HG03378 (cell line): ENCODE measurements at regions not wholly inside any gene's neighbourhood (a gene's known extent, or its start where the extent isn't known, plus 50 kb on each side); places are given as distances from the start of the nearest gene placed in this dataset.
"Not testable (repeated sequence)": the region's sequence is repeated elsewhere in the genome, so short reads cannot be mapped to it uniquely, and the experiment has no call there.

Experiments
- ATAC-seq: cut with Tn5 transposase; IDR thresholded peaks from one replicate; pipeline ENCODE4 v1.9.1; 2021; ENCODE audit warnings: mild to moderate bottlenecking, moderate library complexity; ENCODE audit not compliant: unreplicated experiment

DNA sequence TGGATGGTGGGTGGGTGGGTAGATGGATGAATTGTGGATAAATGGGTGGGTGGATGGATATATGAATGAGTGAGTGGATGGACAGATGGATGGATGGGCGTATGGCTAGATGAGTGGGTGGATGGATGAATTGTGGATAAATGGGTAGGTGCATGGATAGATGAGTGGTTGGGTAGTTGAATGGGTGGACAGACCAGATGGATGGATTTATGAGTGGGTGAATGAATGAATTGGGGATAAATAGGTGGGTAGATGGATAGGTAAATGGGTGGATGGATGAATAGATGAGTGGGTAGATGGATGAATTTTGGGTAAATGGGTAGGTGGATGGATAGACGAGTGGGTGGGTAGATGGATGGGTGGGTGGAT is 108.7 kb downstream of the NPIPB11 start:
- not testable (repeated sequence) for ATAC-seq

DNA sequence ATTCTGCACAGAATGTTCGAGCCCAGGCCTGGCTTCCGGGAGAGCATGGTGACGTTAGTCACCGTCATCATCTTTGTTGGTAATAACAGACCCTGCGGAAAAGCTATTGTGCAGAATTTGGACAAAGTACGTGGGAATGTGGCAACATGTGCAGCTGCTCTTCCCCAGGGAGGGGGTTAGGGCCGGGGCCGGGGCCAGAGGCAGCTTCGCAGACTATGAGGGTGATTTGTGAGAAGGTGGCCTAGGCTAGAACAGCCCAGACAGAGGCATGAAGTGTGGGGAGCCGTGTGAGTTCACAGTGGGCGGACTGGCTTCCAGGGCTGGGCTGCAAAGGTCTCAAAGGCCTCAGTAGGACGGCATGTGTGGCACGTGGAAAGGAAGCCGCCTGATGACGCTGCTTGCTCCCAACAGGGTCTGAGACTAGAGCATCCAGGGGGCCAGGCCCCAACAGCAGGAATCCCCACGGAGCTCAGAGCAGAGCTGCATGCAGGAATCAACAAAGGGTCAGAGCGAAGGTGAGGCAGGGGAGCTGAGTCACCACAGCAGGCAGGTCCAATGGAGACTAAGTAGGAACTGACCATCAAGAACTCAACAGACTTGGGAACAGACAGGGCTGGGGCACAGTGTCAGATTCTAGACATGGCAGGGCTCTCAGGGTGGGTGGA is 109.2 kb downstream of the NPIPB11 start:
- ATAC-seq, result not testable (repeated sequence)

DNA sequence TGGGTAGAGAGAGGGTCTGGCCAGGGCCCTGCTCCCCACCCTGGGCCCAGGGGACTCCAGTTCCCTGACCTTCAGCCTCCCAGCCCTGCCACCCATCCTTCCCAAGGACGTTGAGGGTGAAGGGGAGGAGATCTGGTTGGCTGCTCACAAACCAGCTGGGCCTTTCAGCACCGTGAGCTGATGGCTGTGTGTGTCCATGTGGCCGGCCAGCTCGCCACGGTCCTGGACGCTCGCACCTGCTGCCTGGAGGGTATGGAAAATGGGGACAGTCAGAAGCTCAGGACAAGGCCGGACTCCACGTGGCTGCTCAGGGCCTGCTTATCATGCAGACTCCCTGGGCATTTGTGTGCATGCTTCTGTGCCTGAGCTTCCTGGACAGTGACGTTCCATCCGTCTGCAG is 110.3 kb downstream of the NPIPB11 start:
- not testable (repeated sequence) for ATAC-seq

DNA sequence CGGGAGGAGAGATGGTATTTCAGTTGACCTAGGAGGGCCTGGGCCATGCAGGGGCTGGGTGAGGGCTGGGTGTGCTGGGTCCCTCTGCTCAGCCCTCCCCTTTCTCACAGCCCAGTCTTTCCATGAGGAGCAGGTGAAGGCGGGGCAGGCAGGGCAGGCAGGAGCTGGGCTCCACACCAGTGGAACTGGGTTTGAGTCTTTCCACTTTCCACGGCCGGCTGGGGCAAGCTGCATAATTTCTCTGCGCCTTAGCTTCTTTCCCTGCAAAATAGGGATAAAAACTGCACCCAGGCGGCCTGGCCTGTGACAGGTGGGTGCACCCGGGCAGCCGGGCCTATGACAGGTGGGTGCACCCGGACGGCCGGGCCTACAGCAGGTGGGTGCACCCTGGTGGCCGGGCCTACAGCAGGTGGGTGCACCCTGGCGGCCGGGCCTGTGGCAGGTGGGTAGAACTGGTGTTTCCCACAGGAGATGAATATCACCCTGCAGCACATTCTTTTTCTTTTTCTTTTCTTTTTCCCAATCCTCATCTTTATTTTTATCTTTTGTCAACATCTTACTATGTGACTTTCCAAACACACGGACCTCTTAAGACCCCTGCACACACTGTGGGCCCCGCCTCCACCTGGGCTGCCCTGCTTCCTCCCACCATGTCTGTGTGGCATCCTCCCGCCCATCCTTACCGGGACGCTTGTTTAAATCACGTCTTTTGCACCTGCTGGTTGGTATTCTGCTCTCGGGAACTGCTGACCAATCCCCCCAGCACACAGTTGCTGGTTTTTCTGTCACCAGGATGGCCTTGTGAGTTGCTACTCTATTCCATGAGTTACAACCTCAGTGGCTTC is 111.3 kb downstream of the NPIPB11 start:
- ATAC-seq, result not testable (repeated sequence)

DNA sequence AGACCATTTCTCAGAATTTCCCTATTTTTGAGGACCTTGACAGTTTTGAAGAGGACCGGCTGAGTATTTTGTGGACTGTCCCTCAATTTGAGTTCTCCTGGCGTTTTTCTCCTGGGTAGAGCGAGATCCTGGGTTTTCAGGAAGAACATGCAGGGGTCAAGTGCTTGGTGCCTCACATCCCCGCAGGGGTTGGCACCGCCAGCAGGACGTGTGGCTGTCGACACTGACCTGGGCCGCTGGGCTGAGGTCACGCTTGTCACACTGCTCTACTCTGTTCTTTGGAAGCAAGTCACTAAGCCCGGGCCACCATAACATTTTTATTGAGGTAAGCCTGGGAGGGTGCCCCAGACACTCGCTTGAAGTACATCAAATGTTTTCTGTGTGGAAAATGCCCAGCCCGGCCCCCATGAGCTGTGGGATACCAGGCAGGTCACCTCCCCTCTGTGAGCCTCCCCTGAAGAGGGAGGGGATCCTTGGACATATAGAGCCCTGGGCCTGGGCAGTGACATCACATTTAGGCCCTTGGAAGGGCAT is 112.0 kb downstream of the NPIPB11 start:
- ATAC-seq, result not testable (repeated sequence)

DNA sequence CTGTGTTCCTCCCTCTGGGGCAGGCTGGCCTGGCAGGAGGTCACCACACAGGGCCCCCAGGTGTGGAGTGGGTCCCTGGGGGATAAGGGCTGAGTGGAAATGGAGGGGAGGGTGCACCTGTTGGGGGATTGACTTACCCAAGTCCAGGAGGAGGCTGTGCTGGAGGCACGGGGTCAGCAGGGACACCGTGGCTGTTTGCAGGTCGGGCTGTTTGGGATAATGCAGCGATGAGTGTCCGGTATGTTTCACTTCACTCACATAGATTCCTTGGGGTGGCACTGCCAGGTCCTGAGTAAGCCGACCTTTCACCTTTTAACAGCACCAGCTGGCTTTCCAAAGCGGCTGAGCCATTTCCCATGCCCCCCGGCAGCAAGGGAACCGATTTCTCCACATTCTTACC is 113.0 kb downstream of the NPIPB11 start:
- not testable (repeated sequence) for ATAC-seq

DNA sequence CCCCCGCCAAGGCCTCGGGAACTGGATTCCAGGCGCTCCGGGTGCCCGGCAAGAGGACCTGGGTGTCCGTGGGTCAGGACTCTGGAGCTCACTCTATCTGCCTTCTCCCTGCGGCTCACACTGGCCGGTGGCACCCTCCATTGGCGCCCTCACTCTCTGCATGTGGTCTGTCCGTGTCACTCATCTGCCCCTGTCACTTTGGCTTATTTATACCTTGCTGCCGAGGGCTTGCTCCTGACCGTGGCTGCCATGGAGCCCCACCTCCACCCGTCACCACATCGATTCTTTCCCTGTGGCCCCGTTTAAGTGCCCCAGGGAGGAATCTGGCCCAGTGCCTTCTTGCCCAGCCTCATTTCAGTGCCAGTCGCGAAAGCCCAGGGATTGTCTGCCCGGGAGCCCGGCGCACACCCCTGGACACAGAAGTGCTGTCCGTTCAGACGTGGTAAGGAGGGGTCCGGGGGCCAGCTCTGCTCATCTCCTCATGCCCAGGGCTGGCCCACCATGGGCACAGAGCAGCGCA is 113.5 kb downstream of the NPIPB11 start:
- not testable (repeated sequence) for ATAC-seq

DNA sequence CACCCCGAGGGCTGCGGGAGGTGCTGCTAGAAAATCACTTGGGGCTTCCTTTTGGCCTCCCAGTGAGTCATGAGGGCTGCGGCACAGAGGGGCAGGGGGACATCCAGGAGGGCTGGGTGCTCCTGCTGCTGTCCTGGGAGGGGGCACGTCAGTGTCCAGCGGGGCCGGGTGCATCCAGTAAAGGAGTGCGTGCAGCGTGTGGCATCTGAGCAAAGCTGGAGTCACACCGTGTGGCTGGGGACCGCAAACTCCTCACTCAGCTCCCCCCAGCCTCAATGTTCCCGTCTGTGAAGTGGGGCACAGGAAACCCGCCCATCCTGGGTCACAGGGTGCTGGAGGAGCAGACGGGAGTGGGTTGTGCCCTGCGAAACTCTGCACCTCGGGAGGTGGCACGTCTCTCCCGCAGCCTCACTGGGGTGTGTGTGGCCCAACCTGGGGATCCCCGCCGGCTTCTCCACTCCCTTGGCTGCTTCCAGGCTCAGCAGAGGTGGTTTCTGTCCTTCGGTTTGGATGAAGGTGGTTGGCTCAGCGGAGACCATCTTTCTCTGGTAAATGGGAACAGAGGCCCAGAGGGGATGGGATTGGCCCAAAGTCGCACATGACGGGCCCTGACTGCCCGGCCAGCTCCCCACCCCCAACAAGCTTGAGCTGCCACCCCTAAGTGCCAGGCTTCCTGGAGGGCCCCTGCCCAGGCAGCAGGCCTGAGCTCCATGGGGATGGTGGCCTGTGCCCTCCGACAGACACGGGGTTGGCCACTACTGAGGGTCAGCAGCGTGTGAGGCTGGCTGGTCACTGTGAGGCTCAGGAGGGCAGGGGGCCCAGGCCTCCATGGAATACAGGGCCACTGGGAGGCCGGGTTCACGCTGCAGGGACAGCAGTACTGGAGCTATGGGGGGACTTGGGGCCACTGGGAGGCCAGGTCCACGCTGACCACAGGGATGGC is 114.9 kb downstream of the NPIPB11 start:
- ATAC-seq, result not testable (repeated sequence)

DNA sequence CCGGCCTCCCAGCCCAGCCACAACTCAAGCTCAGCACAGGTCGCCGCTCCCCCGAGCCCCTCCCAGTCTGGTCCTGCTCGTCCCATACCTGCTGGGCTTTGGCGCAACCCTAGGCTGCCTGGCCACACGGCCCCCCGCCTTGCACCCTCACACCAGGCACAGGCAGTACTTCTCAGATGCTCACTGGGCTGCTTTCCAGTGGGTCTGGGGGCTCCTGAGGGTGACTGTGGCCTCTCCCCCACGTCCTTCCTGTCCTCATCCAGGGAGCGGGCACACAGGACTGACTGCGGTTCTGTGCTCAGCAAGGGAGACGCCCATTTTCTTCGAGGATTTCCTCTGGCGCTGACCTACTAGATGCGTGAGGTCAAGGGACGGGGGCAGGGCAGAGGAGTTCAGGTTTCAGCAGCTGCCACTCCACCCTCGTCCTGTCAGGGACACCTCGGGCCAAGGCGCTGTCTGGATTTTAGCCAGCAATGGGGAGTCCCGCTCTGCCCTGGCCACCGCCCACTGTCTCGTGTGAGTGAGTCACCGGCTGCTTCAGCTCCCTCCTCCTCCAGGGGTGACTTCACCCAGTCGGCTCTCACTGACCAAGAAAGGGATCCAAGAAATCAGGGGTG is 115.8 kb downstream of the NPIPB11 start:
- ATAC-seq, result peak; percentile 70

DNA sequence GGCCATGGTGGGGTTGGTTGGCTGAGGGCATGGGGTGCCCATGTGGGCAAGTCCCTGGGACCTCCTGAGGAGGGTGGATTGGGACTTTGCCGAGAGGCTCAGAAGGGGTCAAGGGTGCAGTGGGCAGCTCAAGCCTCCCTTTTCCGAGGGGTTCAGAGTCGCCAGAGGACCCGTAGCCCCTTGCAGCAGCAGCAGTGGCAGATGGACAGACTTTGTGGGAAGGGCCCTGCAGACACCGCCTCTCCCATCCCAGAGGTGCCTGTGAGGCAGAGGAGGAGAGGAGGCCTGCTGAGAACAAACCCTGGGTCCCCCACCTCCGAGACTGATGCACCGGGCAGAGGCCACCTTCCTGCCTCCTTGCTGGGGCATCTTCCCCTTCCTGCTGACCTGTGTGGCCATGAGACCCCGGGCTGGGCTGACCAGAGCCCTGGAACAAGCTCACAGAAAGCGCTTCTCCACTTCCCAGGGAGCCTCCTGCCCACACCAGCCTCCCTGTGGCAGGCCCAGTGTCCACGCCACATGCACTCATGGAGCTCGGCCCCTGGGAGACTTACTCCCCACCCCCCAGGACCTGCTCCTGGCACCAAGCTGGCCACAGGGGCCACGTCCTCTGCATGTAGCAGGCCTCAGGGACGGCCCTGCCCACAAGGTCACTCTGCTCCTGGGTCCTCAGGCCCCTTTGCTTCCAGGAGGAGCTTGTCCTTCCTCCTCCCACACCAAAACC is 116.8 kb downstream of the NPIPB11 start:
- ATAC-seq, result not testable (repeated sequence)

DNA sequence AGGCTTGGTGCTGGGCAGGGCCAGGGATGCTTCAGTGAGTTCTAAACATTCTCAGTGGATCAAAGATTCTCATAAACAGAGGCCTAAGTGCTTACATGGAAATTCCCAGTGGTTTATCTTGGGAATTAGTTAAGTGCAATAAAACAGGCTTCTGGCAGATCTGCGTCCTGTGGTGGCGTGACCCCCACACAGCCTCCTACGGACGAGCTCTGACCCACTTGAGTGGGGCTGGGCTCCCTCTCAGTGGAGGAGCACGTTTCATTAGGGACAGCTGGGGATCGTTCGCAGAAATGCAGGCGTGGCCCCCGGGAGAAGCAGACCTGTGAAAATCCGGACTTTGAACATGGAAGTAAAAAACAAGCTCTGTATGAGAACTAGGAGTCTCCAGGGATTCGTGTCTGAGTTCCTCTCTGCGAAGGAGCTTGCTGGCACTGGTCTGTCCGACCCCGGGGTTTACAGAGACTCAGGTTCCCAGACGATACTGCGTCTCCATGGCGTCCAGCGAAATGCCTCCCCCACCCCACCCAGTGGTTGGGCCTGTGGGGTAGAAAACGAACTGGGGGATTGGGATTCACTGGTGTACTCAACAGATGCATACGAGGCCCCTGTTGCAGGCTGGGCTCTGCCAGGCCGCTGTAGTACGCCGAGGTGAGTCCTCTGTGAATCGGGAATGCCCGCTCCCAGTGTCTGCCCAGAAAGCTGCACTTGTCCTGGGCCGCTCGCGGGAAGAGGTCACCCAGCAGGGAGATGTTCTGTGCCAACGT is 117.6 kb downstream of the NPIPB11 start:
- not testable (repeated sequence) for ATAC-seq

DNA sequence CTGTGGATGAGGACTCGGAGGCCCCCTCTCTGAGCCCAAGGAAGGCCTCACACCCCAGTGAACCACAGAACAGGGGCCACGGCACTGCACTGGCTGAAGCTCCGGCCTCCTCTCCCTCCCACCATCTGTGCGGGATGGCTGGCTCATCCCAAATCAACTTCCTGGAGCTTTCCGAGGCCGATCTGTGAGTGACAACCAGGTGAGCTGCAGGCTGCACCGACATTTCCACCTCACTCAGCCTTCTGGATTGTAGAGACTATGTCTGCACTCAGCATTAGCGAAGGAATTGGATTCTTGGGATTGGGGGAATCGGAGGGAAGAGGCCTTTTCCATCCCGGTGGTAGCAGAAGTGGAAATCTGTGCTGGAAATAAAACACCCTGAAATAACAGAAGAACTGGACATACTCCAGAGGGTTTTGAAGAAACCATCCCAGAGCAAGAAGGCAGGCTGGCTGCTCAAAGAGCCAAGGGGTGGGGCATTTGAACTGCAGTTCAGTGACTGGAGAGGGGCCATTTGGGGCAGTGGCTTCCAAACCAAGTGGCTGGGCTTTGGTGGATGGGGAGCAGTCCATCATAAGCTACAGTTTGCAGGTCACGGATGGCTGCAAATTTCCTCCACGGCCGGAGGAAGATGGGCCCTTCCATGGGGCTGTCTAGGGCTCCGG is 118.5 kb downstream of the NPIPB11 start:
- not testable (repeated sequence) for ATAC-seq

DNA sequence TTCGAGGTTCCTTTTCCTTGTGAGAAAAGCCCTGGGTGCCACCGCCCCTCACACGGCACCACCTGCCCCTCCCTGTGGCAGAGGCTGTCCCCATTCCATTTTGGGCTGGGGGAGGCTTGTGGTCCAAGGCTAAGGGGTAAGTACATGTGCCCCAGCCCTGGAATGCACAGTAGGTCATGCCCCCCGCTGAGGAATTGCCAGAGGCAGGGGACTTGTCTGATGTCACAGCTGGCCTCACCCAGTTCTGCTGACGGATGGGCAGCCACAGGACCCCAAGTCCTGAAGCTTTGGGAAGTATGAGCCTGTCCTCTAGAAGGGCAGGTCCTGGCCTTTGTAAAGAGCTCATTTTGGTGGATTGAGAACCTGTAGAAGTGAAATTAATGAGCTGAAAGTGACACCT is 119.3 kb downstream of the NPIPB11 start:
- not testable (repeated sequence) for ATAC-seq

DNA sequence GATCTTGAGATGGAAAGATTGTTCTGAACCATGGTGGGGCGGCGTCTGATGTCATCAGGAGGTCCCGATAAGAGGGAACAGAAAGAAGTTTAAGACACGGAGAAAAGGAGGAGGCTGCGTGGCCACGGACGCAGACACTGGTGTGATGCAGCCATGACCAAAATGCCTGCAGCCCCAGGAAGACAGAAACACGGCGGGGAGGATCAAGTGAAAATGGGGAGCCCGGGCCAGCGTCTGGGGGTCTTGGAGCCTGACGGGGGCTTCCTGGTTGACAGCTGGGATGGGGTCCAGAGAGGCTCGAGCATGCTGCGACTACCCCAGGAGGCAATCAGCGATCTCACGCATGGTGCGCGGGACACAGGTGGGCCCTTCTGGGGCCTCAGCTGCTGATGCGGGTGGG is 119.7 kb downstream of the NPIPB11 start:
- ATAC-seq, result not testable (repeated sequence)

DNA sequence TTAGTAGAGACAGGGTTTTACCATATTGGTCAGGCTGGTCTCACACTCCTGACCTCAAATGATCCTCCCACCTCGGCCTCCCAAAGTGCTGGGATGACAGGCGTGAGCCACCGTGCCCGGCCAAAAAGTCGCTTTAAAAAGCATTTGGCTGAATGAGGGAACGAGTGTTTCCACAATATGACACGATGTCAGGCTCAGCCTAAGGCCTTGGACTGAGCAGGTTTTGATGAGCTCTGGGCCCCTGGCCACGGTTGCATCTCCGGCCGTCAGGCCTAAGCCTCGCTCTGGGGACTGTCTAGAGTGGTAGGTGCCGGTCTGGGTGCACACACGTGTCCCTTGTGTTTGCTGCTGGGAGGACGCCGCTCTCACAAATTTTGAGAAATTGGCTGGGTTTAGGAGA is 120.3 kb downstream of the NPIPB11 start:
- not testable (repeated sequence) for ATAC-seq

DNA sequence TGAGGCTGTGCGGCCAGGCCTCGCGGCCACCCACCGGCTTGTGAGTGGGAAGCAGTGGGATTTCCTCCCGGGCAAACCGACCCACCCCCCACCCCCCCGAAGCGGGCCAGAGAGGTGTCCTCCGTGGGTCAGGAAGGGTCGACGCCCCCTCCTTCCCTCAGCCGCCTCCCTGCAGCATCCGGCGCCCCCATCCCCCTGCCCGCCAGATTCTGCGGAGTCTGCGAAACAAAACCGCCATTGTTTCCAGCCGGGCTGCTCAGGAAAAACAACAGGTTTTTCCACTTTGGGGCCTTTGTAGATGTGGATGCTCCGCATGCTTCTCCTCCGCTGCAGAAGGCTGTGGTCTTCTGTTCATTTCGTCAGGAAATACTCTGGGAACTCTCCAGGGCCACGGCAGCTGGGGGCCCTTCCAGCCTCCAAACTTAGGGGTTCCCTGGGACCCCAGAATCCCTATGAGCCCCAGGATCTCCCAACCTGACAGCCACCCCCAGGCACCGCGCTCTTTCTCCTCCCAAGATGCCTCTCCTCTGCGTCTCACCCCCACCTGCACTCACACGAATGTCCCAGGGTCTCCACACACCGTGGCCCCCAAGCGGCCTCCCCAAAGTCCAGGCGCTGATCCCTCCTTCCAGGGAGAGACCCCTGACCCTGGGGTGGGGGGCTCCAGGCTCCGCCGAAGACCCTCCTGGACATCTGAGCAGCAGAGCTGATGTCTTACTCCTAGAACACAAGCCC is 121.2 kb downstream of the NPIPB11 start:
- not testable (repeated sequence) for ATAC-seq

DNA sequence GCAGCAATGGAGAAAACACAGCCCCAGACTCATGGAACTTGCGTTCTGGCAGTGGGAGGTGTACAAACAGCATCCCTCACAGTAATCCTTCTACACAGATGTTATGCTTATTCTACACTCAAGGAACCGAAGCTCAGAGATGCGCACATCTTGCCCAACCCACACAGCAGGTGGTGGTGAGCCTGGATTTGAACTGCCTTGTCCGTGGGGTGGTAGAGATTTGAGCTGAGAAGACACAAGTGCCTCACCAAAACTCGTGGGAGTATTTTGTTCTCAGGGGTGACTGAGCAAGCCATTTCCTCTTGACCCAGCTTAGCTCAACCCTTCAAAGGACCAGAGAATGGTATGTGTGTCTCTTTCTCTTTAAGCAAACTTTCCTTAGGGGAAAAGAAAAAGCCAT is 121.8 kb downstream of the NPIPB11 start:
- not testable (repeated sequence) for ATAC-seq
